ENCODE measurements at regions not wholly inside any gene's neighbourhood (a gene's known extent, or its start where the extent isn't known, plus 50 kb on each side); places are given as distances from the start of the nearest gene placed in this dataset.

DNA sequence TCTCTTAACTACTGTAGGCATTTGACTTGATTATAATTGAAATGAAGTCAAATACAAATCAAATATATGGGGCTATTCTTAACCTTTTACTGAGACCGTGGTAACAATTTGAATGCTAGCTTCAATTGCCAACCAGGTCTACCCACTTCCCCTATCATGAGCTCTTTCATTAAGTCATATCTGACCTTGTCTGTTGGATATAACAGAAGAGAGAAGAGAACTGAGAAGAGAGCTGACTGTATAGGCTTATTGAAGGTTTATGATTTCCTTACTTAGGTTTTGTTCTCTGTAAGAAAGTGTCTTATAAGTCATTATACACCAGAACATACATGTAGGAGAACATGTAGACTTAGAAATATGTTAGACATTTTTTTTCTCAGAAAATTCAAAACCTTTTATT, 549.4 kb downstream of the COL12A1 start (continued):
- TF ChIP-seq, protein P1, sequence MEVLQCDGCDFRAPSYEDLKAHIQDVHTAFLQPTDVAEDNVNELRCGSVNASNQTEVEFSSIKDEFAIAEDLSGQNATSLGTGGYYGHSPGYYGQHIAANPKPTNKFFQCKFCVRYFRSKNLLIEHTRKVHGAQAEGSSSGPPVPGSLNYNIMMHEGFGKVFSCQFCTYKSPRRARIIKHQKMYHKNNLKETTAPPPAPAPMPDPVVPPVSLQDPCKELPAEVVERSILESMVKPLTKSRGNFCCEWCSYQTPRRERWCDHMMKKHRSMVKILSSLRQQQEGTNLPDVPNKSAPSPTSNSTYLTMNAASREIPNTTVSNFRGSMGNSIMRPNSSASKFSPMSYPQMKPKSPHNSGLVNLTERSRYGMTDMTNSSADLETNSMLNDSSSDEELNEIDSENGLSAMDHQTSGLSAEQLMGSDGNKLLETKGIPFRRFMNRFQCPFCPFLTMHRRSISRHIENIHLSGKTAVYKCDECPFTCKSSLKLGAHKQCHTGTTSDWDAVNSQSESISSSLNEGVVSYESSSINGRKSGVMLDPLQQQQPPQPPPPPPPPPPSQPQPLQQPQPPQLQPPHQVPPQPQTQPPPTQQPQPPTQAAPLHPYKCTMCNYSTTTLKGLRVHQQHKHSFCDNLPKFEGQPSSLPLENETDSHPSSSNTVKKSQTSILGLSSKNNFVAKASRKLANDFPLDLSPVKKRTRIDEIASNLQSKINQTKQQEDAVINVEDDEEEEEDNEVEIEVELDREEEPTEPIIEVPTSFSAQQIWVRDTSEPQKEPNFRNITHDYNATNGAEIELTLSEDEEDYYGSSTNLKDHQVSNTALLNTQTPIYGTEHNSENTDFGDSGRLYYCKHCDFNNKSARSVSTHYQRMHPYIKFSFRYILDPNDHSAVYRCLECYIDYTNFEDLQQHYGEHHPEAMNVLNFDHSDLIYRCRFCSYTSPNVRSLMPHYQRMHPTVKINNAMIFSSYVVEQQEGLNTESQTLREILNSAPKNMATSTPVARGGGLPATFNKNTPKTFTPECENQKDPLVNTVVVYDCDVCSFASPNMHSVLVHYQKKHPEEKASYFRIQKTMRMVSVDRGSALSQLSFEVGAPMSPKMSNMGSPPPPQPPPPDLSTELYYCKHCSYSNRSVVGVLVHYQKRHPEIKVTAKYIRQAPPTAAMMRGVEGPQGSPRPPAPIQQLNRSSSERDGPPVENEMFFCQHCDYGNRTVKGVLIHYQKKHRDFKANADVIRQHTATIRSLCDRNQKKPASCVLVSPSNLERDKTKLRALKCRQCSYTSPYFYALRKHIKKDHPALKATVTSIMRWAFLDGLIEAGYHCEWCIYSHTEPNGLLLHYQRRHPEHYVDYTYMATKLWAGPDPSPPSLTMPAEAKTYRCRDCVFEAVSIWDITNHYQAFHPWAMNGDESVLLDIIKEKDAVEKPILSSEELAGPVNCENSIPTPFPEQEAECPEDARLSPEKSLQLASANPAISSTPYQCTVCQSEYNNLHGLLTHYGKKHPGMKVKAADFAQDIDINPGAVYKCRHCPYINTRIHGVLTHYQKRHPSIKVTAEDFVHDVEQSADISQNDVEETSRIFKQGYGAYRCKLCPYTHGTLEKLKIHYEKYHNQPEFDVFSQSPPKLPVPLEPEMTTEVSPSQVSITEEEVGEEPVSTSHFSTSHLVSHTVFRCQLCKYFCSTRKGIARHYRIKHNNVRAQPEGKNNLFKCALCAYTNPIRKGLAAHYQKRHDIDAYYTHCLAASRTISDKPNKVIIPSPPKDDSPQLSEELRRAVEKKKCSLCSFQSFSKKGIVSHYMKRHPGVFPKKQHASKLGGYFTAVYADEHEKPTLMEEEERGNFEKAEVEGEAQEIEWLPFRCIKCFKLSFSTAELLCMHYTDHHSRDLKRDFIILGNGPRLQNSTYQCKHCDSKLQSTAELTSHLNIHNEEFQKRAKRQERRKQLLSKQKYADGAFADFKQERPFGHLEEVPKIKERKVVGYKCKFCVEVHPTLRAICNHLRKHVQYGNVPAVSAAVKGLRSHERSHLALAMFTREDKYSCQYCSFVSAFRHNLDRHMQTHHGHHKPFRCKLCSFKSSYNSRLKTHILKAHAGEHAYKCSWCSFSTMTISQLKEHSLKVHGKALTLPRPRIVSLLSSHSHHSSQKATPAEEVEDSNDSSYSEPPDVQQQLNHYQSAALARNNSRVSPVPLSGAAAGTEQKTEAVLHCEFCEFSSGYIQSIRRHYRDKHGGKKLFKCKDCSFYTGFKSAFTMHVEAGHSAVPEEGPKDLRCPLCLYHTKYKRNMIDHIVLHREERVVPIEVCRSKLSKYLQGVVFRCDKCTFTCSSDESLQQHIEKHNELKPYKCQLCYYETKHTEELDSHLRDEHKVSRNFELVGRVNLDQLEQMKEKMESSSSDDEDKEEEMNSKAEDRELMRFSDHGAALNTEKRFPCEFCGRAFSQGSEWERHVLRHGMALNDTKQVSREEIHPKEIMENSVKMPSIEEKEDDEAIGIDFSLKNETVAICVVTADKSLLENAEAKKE (CRISPR knock-in tag; IDR thresholded peaks at IDR 0.05), result no peak
- TF ChIP-seq JUNB (IDR thresholded peaks at IDR 0.05; ENCODE audit: unreplicated experiment), result no peak
- TF ChIP-seq, protein P2, sequence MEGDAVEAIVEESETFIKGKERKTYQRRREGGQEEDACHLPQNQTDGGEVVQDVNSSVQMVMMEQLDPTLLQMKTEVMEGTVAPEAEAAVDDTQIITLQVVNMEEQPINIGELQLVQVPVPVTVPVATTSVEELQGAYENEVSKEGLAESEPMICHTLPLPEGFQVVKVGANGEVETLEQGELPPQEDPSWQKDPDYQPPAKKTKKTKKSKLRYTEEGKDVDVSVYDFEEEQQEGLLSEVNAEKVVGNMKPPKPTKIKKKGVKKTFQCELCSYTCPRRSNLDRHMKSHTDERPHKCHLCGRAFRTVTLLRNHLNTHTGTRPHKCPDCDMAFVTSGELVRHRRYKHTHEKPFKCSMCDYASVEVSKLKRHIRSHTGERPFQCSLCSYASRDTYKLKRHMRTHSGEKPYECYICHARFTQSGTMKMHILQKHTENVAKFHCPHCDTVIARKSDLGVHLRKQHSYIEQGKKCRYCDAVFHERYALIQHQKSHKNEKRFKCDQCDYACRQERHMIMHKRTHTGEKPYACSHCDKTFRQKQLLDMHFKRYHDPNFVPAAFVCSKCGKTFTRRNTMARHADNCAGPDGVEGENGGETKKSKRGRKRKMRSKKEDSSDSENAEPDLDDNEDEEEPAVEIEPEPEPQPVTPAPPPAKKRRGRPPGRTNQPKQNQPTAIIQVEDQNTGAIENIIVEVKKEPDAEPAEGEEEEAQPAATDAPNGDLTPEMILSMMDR (conservative IDR thresholded peaks at IDR 0.05; ENCODE audit: low read depth in 2 of 2), result no peak
- TF ChIP-seq EZH2 (IDR thresholded peaks at IDR 0.05; ENCODE audit: low read depth, unreplicated experiment), result no peak
- TF ChIP-seq, protein P3, sequence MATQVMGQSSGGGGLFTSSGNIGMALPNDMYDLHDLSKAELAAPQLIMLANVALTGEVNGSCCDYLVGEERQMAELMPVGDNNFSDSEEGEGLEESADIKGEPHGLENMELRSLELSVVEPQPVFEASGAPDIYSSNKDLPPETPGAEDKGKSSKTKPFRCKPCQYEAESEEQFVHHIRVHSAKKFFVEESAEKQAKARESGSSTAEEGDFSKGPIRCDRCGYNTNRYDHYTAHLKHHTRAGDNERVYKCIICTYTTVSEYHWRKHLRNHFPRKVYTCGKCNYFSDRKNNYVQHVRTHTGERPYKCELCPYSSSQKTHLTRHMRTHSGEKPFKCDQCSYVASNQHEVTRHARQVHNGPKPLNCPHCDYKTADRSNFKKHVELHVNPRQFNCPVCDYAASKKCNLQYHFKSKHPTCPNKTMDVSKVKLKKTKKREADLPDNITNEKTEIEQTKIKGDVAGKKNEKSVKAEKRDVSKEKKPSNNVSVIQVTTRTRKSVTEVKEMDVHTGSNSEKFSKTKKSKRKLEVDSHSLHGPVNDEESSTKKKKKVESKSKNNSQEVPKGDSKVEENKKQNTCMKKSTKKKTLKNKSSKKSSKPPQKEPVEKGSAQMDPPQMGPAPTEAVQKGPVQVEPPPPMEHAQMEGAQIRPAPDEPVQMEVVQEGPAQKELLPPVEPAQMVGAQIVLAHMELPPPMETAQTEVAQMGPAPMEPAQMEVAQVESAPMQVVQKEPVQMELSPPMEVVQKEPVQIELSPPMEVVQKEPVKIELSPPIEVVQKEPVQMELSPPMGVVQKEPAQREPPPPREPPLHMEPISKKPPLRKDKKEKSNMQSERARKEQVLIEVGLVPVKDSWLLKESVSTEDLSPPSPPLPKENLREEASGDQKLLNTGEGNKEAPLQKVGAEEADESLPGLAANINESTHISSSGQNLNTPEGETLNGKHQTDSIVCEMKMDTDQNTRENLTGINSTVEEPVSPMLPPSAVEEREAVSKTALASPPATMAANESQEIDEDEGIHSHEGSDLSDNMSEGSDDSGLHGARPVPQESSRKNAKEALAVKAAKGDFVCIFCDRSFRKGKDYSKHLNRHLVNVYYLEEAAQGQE (IDR thresholded peaks at IDR 0.05; ENCODE audit: unreplicated experiment), result no peak
- TF ChIP-seq NANOG (IDR thresholded peaks at IDR 0.05; ENCODE audit: borderline replicate concordance), result no peak
- no peak for TF ChIP-seq POLR2AphosphoS5 (IDR thresholded peaks at IDR 0.05; ENCODE audit: low read depth)
- TF ChIP-seq ZNF114 (CRISPR knock-in tag; IDR thresholded peaks at IDR 0.05), result no peak
- TF ChIP-seq CREB1 (CRISPR knock-in tag; IDR thresholded peaks at IDR 0.05; ENCODE audit: low read depth), result no peak

Data from GM23338 (cell line).